ENCODE measurements at regions not wholly inside any gene's neighbourhood (a gene's known extent, or its start where the extent isn't known, plus 50 kb on each side); places are given as distances from the start of the nearest gene placed in this dataset.
"Not testable (repeated sequence)": the region's sequence is repeated elsewhere in the genome, so short reads cannot be mapped to it uniquely, and the experiment has no call there.

- no peak for DNase-seq (ENCODE audit: low spot score)
Observed at GRCh38 chr13:99737481-99738245, 233.9 kb downstream of the ZIC5 start.

- DNase-seq (ENCODE audit: low spot score), result no peak
Observed at GRCh38 chr13:99736541-99736940, 235.0 kb downstream of the ZIC5 start.

GRCh38 chr13:99734013-99734693 lies 232.9 kb downstream of the TM9SF2 start:
- no peak for DNase-seq (ENCODE audit: low spot score)

- DNase-seq (ENCODE audit: low spot score), result no peak
Observed at GRCh38 chr13:99733346-99733745, 232.1 kb downstream of the TM9SF2 start.

GRCh38 chr13:99731747-99732146 lies 230.5 kb downstream of the TM9SF2 start:
- no peak for DNase-seq (ENCODE audit: low spot score)

- no peak for DNase-seq (ENCODE audit: low spot score)
Observed at GRCh38 chr13:99730403-99730802, 229.1 kb downstream of the TM9SF2 start.

GRCh38 chr13:99729745-99730144 lies 228.5 kb downstream of the TM9SF2 start:
- no peak for DNase-seq (ENCODE audit: low spot score)

GRCh38 chr13:99727651-99728050 lies 226.4 kb downstream of the TM9SF2 start:
- DNase-seq (ENCODE audit: low spot score), result not testable (repeated sequence)

- DNase-seq (ENCODE audit: low spot score), result no peak
Observed at GRCh38 chr13:99726282-99726894, 225.1 kb downstream of the TM9SF2 start.

- DNase-seq (ENCODE audit: low spot score), result no peak
Observed at GRCh38 chr13:99725644-99726043, 224.4 kb downstream of the TM9SF2 start.

- DNase-seq (ENCODE audit: low spot score), result no peak
Observed at GRCh38 chr13:99724633-99725517, 223.6 kb downstream of the TM9SF2 start.

GRCh38 chr13:99723878-99724277 lies 222.6 kb downstream of the TM9SF2 start:
- no peak for DNase-seq (ENCODE audit: low spot score)

GRCh38 chr13:99722931-99723330 lies 221.7 kb downstream of the TM9SF2 start:
- no peak for DNase-seq (ENCODE audit: low spot score)

GRCh38 chr13:99722338-99722818 lies 221.1 kb downstream of the TM9SF2 start:
- no peak for DNase-seq (ENCODE audit: low spot score)

GRCh38 chr13:99721606-99722337 lies 220.5 kb downstream of the TM9SF2 start:
- DNase-seq (ENCODE audit: low spot score), result no peak

- DNase-seq (ENCODE audit: low spot score), result no peak
Observed at GRCh38 chr13:99717959-99718674, 216.8 kb downstream of the TM9SF2 start.

GRCh38 chr13:99709134-99709533 lies 207.9 kb downstream of the TM9SF2 start:
- no peak for DNase-seq (ENCODE audit: low spot score)

- no peak for DNase-seq (ENCODE audit: low spot score)
Observed at GRCh38 chr13:99704390-99704789, 203.1 kb downstream of the TM9SF2 start.

GRCh38 chr13:99703908-99704307 lies 202.6 kb downstream of the TM9SF2 start:
- no peak for DNase-seq (ENCODE audit: low spot score)

- no peak for DNase-seq (ENCODE audit: low spot score)
Observed at GRCh38 chr13:99702687-99703319, 201.5 kb downstream of the TM9SF2 start.

All from ureter (tissue), 1 donor.